Endodermal cell (in vitro differentiated cells): ENCODE measurements at regions not wholly inside any gene's neighbourhood (a gene's known extent, or its start where the extent isn't known, plus 50 kb on each side); places are given as distances from the start of the nearest gene placed in this dataset.

Experiments used
- DNase-seq: peaks from one replicate; pipeline ENCODE4 v3.0.0-alpha.2; 2017
- H3K27ac ChIP-seq: 2 replicates; pipeline ENCODE4 v1.5.1; 2013; ENCODE audit warnings: mild to moderate bottlenecking, low read depth, low read length, moderate library complexity
- H3K27me3 ChIP-seq: 2 replicates; pipeline ENCODE4 v1.6.1; 2013; ENCODE audit warnings: mild to moderate bottlenecking, low read length, moderate library complexity; ENCODE audit not compliant: insufficient read depth, control insufficient read depth, poor library complexity, severe bottlenecking
- H3K36me3 ChIP-seq: 2 replicates; pipeline ENCODE4 v1.7.0; 2013; ENCODE audit warnings: mild to moderate bottlenecking, low read length, moderate library complexity; ENCODE audit not compliant: control insufficient read depth, insufficient read depth
- H3K4me1 ChIP-seq: one replicate; pipeline ENCODE4 v1.7.0; 2013; ENCODE audit warnings: low read length; ENCODE audit not compliant: control insufficient read depth, insufficient read depth
- H3K4me3 ChIP-seq: 2 replicates; pipeline ENCODE4 v1.5.1; 2013; ENCODE audit warnings: mild to moderate bottlenecking, low read length, moderate library complexity
- H3K9ac ChIP-seq: 2 replicates; pipeline ENCODE4 v1.6.1; 2013; ENCODE audit warnings: mild to moderate bottlenecking, low read length, moderate library complexity; ENCODE audit not compliant: poor library complexity, severe bottlenecking; ENCODE audit errors: extremely low read depth
- H3K9me3 ChIP-seq: 2 replicates; pipeline ENCODE4 v1.6.1; 2013; ENCODE audit warnings: mild to moderate bottlenecking, low read length, moderate library complexity; ENCODE audit not compliant: control insufficient read depth
- H3K27ac Mint-ChIP-seq: 2 replicates; pipeline ENCODE4 v1.8.0; 2020; ENCODE audit warnings: mixed read lengths
- H3K27me3 Mint-ChIP-seq: 2 replicates; pipeline ENCODE4 v1.8.0; 2021; ENCODE audit warnings: mild to moderate bottlenecking, mixed read lengths; ENCODE audit not compliant: insufficient read depth
- H3K36me3 Mint-ChIP-seq: 2 replicates; pipeline ENCODE4 v1.8.0; 2020; ENCODE audit warnings: low read depth, mixed read lengths
- H3K4me1 Mint-ChIP-seq: 2 replicates; pipeline ENCODE4 v1.8.0; 2020; ENCODE audit warnings: mixed read lengths
- H3K4me3 Mint-ChIP-seq: 2 replicates; pipeline ENCODE4 v1.8.0; 2020; ENCODE audit warnings: mild to moderate bottlenecking, moderate library complexity, mixed read lengths
- H3K9me3 Mint-ChIP-seq: 2 replicates; pipeline ENCODE4 v1.8.0; 2020; ENCODE audit warnings: mild to moderate bottlenecking, mixed read lengths
- CTCF ChIP-seq: fragments of 200-600 bp; sonication (generic); conservative IDR thresholded peaks from 2 replicates; pipeline ENCODE4 v1.5.0; 2021; ENCODE audit warnings: antibody characterized with exemption, mild to moderate bottlenecking
- WGBS, 2 experiments: methylation state at CpG; one replicate each; pipeline versions ENCODE4 v1.1.5 to v1.1.7; 2013; ENCODE audit warnings: missing lambda C conversion rate in 2 of 2, mixed read lengths in 1 of 2; ENCODE audit not compliant: insufficient coverage in 1 of 2, insufficient read length in 1 of 2; 5-methylcytosine and 5-hydroxymethylcytosine counted together

- Mint-ChIP-seq H3K36me3 (peaks cover 2% of the 10 kb centered on the region), H3K4me3 (no peak overlapping the region), H3K27me3 (no peaks in the 10 kb centered on the region), H3K27ac (no peak overlapping the region), H3K9me3 (peaks cover 19% of the 10 kb centered on the region), H3K4me1 (no peaks in the 10 kb centered on the region)
- no peaks in the 10 kb centered on the region for H3K4me1 ChIP-seq
- no peak overlapping the region for H3K9ac ChIP-seq
- H3K9me3 ChIP-seq = peaks cover 17% of the 10 kb centered on the region
- TF ChIP-seq CTCF = no peak
- no peak overlapping the region for H3K4me3 ChIP-seq
- 80 to 86% methylated on average over 1 to 5 of the region's 5 CpGs for whole genome bisulfite sequencing, 2 experiments
- no peaks in the 10 kb centered on the region for H3K27me3 ChIP-seq
- H3K36me3 ChIP-seq = no peaks in the 10 kb centered on the region
- H3K27ac ChIP-seq = no peak overlapping the region
- no peak for DNase-seq
Observed at GRCh38 chr9:2320114-2320513, 301.5 kb upstream of the VLDLR start.

DNA sequence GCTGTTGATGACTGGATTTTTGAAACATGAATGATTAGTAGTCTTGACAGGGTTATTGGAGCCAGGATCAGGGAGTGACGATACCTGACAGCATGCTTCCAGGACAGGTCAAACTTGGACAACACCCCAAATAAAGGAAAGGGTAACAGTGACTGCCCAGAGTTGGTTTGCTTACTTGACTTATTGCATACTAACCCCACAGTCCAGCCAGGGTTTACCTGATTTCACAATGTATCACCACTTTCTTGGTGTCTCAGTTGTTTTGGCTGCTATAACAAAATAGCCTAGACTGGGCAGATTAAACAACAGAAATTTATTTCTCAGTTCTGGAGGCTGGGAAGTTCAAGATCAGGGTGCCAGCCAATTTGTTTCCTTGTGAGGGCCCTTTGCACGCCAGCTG is 301.0 kb upstream of the VLDLR start:
- no peaks in the 10 kb centered on the region for H3K36me3 Mint-ChIP-seq
- no peak overlapping the region for H3K4me3 Mint-ChIP-seq
- H3K27me3 Mint-ChIP-seq = no peaks in the 10 kb centered on the region
- TF ChIP-seq CTCF = no peak
- no peaks in the 10 kb centered on the region for H3K27me3 ChIP-seq
- H3K9ac ChIP-seq = no peak overlapping the region
- DNase-seq = no peak
- WGBS, 2 experiments = 60 to 75% methylated on average over 2 of the region's 2 CpGs
- no peak overlapping the region for H3K4me3 ChIP-seq
- no peaks in the 10 kb centered on the region for H3K36me3 ChIP-seq
- H3K4me1 Mint-ChIP-seq = no peaks in the 10 kb centered on the region
- peaks cover 14% of the 10 kb centered on the region for H3K9me3 Mint-ChIP-seq
- H3K27ac Mint-ChIP-seq = no peak overlapping the region
- H3K9me3 ChIP-seq = peaks cover 11% of the 10 kb centered on the region
- H3K4me1 ChIP-seq = no peaks in the 10 kb centered on the region
- H3K27ac ChIP-seq = no peak overlapping the region

DNA sequence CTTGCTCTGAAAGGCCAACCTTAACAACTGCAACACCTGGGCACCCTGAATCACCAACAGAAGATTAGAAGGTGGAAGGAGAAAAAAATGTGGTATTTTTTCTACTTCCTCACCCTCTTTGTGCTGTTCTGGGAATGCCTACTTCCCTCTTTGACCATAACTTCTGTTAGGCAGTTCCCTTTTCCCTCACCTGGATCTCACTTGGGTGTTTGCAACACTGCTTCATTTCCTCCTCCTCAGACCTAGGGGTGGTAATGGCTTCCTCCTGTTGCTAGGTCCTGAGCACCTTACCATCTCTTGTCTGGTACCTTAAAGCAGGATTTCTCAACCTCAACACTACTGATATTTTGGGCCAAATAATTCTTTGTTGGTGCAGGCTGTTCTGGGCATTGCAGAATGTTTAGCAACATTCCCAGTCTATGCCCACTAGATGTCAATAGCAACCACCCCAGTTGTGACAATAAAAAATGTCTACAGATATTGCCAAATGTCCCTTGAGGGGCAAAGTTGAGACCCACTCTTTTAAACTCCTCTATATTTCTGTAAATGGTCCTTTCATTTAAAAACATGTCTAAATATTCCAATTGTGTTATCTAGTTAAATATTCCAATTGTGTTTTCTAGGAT is 300.0 kb upstream of the VLDLR start:
- Mint-ChIP-seq H3K36me3 (no peaks in the 10 kb centered on the region), H3K4me3 (no peak overlapping the region), H3K9me3 (peaks cover 6% of the 10 kb centered on the region), H3K4me1 (no peaks in the 10 kb centered on the region), H3K27ac (no peak overlapping the region), H3K27me3 (no peaks in the 10 kb centered on the region)
- DNase-seq = no peak
- TF ChIP-seq CTCF = no peak
- Histone ChIP-seq H3K9ac (no peak overlapping the region), H3K36me3 (no peaks in the 10 kb centered on the region), H3K4me3 (no peak overlapping the region), H3K27me3 (no peaks in the 10 kb centered on the region), H3K9me3 (peaks cover 9% of the 10 kb centered on the region), H3K4me1 (no peaks in the 10 kb centered on the region), H3K27ac (no peak overlapping the region)
